Dendritic cell treated with granulocyte-macrophage colony-stimulating factor and Interleukin-4, amounts not matched to agents 40 ng/mL and 50 ng/mL, for 4 days (primary cell): ENCODE measurements at regions not wholly inside any gene's neighbourhood (a gene's known extent, or its start where the extent isn't known, plus 50 kb on each side); places are given as distances from the start of the nearest gene placed in this dataset.

Experiments used
- H3K27ac Mint-ChIP-seq: one replicate; pipeline ENCODE4 v1.8.0; 2022; ENCODE audit warnings: mild to moderate bottlenecking, mixed read lengths
- H3K27me3 Mint-ChIP-seq: one replicate; pipeline ENCODE4 v1.8.0; 2022; ENCODE audit warnings: mild to moderate bottlenecking, mixed read lengths
- H3K36me3 Mint-ChIP-seq: one replicate; pipeline ENCODE4 v1.8.0; 2022; ENCODE audit warnings: low read depth, mixed read lengths
- H3K4me1 Mint-ChIP-seq: one replicate; pipeline ENCODE4 v1.8.0; 2022; ENCODE audit warnings: low read depth, mixed read lengths
- H3K4me3 Mint-ChIP-seq: one replicate; pipeline ENCODE4 v1.8.0; 2022; ENCODE audit warnings: mild to moderate bottlenecking, moderate library complexity, mixed read lengths
- H3K9me3 Mint-ChIP-seq: one replicate; pipeline ENCODE4 v1.8.0; 2022; ENCODE audit warnings: mixed read lengths
- intact Hi-C: fragments of 100-400 bp; cut with micrococcal nuclease; formaldehyde crosslinking; loops from one replicate; pipeline ENCODE4 v1.15.0; 2022

DNA sequence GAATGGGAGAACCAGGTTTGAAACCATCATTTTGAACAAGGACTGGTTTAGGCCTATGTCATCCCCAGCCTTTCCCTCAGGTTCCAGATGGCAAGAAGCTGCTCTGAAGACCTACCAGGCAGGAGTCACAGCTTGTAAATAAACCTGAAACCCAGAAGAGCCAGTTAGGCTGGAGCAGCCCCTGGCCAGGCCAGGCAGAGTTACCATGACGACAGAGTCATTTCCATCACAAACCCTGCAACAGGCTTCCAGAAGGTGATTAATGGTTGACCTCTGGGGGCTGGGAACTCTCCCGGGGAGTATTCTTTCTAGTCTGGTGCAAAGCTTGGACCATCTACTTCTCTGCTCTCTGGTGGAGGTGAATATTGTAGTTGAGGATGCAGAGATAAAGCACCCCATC is 164.1 kb upstream of the NCAM1 start:
- peaks cover 6% of the 10 kb centered on the region for H3K4me1 Mint-ChIP-seq
- H3K27ac Mint-ChIP-seq, result no peak overlapping the region
- H3K36me3 Mint-ChIP-seq, result no peaks in the 10 kb centered on the region
- no peaks in the 10 kb centered on the region for H3K27me3 Mint-ChIP-seq
- no peak overlapping the region for H3K4me3 Mint-ChIP-seq
- no peaks in the 10 kb centered on the region for H3K9me3 Mint-ChIP-seq
- intact Hi-C loops, result no loop called here

DNA sequence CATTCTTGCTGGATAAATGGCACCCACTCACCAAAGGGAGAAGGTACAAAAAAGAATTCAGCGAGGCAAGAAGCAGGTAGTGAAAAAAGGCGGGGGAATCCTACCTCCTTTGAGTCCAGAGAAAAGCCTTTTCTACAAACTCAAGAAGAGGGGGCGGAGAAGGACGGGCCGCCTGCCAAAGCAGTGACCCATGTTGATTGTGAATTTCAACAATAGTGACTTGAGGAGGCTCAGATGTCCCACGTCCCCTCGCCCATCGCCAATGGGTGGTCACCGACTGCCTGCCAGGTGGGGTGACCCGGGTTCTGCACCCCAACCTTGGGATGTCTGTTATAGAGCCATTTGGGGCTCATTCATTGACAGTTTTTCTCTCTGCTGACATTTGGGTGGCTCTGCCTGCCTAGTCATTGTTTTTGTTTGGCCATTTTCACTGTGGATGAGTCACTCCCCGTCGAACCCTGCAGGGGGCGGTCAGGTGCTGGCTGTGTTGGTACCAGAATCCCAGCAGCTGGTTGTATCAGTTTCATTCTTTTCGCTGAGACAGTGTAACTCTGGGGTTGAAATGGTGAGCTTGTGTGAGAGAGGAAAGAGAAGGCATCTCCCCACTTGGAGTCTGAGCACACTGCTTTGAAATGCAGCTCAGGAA is 163.4 kb upstream of the NCAM1 start:
- Mint-ChIP-seq H3K36me3 (no peaks in the 10 kb centered on the region), H3K4me3 (no peak overlapping the region), H3K9me3 (no peaks in the 10 kb centered on the region), H3K4me1 (peaks cover 6% of the 10 kb centered on the region), H3K27me3 (no peaks in the 10 kb centered on the region), H3K27ac (no peak overlapping the region)
- intact Hi-C loops, result loop anchor here (2.0 kb wide), 1 partner anchor 491 kb away; no protein-coding TSS in a partner anchor

DNA sequence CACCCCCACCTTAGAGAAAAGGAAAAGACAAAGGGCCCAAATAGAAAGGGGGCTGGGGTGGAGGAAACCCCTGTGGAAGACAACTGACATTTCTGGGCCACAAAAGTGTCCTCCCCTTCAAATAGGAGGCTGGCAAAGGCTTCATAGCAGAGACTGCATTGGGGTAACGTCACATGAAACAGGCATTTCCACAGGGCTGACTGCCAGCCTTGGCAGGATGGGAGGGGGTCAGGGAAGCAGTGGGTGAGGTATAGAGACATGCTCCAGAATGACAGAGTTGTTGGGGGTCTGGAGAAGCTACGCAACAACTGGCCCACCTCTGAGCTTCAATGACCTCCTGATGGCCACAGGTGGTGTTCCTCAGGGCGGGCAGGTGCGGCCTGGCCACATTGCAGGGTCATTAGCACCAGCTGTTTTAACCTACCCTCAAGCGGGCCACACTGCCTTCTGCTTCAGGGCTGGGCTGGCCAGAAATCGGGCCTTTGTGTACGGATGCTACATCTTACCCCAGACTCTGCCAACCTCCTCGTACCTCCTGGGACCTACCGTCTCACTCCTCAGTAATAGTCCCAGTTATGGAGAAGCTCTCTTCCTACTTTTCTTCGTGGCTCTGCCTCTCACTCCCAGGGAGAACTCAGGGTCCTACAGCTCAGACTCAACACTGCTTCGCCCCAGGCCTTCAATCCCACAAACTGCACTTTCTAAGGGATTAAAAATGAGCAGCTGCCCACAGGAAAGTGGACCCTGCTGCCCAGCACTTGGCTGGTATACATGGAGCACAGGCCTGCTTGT is 160.0 kb upstream of the NCAM1 start:
- Mint-ChIP-seq H3K27me3 (no peaks in the 10 kb centered on the region), H3K36me3 (no peaks in the 10 kb centered on the region), H3K27ac (no peak overlapping the region), H3K4me3 (no peak overlapping the region), H3K4me1 (peaks cover 6% of the 10 kb centered on the region), H3K9me3 (no peaks in the 10 kb centered on the region)
- intact Hi-C loops, result no loop called here

DNA sequence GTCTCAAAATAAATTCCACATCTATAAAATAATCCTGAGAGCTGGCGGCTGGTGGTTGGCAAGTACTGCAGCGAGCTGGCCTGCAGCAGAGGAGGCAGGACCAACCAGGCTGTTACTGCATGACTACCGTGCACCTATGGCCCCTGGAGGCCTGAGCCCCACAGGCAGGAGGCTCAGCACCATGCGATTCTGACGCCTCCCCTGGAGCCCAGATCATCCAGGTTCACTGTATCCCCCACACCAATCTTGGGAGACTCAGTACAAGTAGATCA is 159.5 kb upstream of the NCAM1 start:
- H3K9me3 Mint-ChIP-seq, result no peaks in the 10 kb centered on the region
- no peaks in the 10 kb centered on the region for H3K27me3 Mint-ChIP-seq
- no peaks in the 10 kb centered on the region for H3K36me3 Mint-ChIP-seq
- no peak overlapping the region for H3K4me3 Mint-ChIP-seq
- H3K27ac Mint-ChIP-seq, result no peak overlapping the region
- peaks cover 6% of the 10 kb centered on the region for H3K4me1 Mint-ChIP-seq
- intact Hi-C loops, result no loop called here

DNA sequence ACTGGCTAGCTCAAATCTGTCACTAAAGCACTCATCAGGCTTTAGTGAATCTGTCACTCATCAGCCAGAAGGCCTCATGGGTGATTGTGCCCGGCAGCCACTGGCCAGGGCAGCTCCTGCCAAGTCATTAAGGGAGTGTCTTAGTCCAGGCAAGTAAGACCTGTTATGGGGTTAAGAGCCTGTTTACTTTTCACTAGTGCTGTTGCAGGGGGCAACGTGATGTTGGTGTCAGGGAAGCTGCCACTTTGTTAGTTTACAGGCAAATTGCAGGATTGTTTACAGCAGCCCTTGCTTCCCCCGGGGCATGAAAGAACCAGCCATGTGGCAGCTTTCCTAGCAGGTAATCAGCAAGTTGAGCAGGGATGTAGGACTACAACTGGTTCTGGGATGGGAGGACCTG is 155.6 kb upstream of the NCAM1 start:
- no peak overlapping the region for H3K27ac Mint-ChIP-seq
- H3K36me3 Mint-ChIP-seq, result no peaks in the 10 kb centered on the region
- no peak overlapping the region for H3K4me3 Mint-ChIP-seq
- intact Hi-C loops, result no loop called here
- H3K27me3 Mint-ChIP-seq, result no peaks in the 10 kb centered on the region
- H3K4me1 Mint-ChIP-seq, result no peaks in the 10 kb centered on the region
- H3K9me3 Mint-ChIP-seq, result no peaks in the 10 kb centered on the region

DNA sequence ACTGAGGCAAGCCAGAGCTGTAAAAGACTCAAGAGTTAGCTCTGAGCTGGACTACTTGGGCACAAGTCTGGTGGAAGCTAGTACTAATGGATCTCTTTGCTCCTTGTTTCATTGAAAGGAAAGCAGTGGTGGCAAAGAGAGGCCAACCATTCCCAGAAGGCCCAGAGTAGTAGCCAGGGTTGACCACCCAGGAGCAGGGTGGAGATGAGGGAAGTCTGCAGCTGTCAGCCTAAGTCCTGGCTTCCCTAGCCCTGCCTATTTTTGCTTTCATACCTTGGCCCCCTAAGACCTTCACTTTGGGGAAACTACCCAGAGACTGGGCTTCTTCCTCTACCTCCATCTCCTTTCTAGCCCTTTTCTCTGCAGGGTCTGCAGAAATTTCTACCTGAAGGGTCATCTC is 155.0 kb upstream of the NCAM1 start:
- no peak overlapping the region for H3K4me3 Mint-ChIP-seq
- no peaks in the 10 kb centered on the region for H3K36me3 Mint-ChIP-seq
- intact Hi-C loops, result no loop called here
- no peak overlapping the region for H3K27ac Mint-ChIP-seq
- no peaks in the 10 kb centered on the region for H3K27me3 Mint-ChIP-seq
- H3K4me1 Mint-ChIP-seq, result no peaks in the 10 kb centered on the region
- no peaks in the 10 kb centered on the region for H3K9me3 Mint-ChIP-seq

DNA sequence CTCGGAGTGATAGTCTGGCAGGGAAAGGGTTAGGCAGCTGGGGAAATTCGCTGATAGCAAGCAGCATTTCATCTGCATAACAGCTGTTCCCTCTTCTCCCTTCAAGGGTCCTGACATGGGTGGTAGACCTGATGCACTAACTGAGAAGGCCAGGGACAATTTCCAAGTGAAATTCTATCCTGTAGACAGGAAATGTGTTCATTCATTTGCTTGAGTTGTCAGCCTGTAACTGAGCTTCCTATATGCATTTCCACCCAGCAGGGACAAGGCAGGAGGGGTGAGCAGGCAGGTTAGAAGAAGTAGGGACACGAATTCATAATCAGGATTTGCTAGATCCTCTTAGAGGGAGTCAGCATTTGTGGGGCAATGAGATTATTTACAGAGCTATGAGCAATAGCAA is 154.3 kb upstream of the NCAM1 start:
- Mint-ChIP-seq H3K4me1 (no peaks in the 10 kb centered on the region), H3K36me3 (no peaks in the 10 kb centered on the region), H3K9me3 (no peaks in the 10 kb centered on the region), H3K27me3 (no peaks in the 10 kb centered on the region), H3K27ac (no peak overlapping the region), H3K4me3 (no peak overlapping the region)
- intact Hi-C loops, result no loop called here

DNA sequence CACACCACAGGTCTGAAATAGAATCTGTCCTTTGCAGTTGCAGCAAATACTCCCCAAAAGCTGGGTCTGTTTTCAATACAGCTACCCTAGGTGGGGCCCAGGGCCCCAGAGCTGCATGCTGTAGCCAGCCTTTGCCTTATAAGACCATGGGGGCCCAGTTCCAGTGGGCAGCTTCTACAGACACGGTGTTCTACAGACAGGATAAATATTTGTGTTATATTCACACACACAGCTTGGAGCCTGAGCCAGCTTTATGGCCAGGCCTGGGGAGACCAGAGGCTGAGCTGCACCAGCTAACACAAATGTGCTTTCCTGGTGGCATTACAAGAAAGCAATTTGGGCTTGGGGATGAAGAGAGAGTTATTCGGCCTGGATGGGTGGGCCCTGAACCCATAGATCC is 151.8 kb upstream of the NCAM1 start:
- Mint-ChIP-seq H3K4me3 (no peak overlapping the region), H3K27ac (no peak overlapping the region), H3K9me3 (no peaks in the 10 kb centered on the region), H3K27me3 (no peaks in the 10 kb centered on the region), H3K4me1 (no peaks in the 10 kb centered on the region), H3K36me3 (no peaks in the 10 kb centered on the region)
- intact Hi-C loops, result no loop called here

DNA sequence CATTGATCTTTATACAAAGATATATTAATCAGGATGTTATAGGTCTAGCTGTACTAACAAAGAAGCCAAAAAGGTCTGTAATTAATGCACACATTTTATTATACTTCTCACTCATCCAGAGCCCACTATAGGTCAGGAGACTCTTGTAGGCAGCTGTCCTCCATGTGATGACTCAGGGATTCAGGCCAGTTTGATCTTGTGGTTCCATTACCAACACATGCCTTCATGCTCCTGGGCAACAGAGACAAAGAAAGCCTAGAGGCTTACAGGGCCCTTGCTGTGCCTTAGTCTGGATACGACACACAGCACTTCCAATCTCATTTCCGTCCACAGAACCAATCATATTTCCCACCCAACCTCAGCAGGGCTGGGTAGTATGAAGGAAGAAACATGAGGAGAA is 150.3 kb upstream of the NCAM1 start:
- no peaks in the 10 kb centered on the region for H3K4me1 Mint-ChIP-seq
- intact Hi-C loops, result no loop called here
- H3K9me3 Mint-ChIP-seq, result no peaks in the 10 kb centered on the region
- no peak overlapping the region for H3K27ac Mint-ChIP-seq
- H3K36me3 Mint-ChIP-seq, result no peaks in the 10 kb centered on the region
- no peak overlapping the region for H3K4me3 Mint-ChIP-seq
- H3K27me3 Mint-ChIP-seq, result no peaks in the 10 kb centered on the region

DNA sequence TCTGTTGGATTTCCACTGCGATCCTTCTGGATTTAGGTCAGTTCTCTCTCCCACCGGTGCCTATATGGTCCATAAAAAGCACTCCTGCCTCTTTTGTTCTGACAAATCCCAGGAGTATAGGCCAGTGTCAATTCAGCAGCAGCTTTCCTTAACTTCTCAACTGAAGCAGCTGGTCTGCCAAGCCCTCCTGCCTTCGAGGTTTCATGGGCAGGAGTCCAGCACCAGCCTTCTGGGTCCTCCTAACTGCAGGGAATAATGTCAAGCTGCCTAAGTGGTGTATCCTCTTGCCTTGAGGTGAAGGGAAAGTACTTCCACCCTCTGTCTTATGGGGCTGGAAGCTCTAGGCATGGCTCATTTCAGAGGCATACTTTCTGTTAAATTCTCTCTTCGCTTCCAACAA is 149.4 kb upstream of the NCAM1 start:
- Mint-ChIP-seq H3K4me1 (no peaks in the 10 kb centered on the region), H3K27me3 (no peaks in the 10 kb centered on the region), H3K4me3 (no peak overlapping the region), H3K27ac (no peak overlapping the region), H3K36me3 (no peaks in the 10 kb centered on the region), H3K9me3 (no peaks in the 10 kb centered on the region)
- intact Hi-C loops, result no loop called here

DNA sequence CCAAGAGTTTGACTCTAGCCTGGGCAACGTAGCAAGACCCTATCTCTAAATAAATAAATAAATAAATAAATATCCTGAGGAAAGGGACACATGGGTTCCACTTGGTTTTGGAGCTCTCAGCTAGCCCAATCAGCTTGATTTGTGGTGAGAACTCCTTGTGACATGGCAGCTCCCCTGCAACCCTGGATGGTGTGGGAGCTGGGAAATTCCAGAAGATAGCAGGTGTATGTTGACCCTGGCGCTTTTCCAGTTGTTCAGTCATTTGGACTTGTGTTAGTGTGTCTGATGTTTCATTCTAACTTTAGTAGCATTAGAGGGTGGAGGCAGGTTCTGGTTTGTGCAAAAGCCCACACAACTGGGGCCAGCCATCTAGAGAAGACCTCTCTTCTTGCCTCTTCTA is 148.5 kb upstream of the NCAM1 start:
- no peaks in the 10 kb centered on the region for H3K36me3 Mint-ChIP-seq
- no peaks in the 10 kb centered on the region for H3K27me3 Mint-ChIP-seq
- intact Hi-C loops, result no loop called here

DNA sequence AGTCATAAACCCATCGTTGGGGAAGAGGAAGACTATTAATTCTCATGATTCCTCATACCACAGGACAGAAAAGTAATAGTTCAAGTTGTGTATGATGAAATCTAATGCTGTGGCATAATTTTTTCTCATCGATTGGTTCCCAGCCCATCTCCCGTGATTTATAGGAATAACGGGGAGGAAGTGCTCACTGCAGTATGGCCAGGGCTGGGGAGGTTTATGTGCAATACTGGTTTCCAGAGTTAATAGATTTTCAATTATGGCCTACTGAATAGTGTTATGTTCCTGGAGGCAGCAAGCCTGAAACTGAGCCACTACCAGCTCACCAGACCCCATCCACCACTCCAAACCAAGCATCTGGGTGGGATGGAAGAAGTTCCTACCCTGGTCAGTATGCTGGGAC is 147.1 kb upstream of the NCAM1 start:
- Mint-ChIP-seq H3K9me3 (no peaks in the 10 kb centered on the region), H3K4me3 (no peak overlapping the region), H3K4me1 (no peaks in the 10 kb centered on the region), H3K36me3 (no peaks in the 10 kb centered on the region), H3K27me3 (no peaks in the 10 kb centered on the region), H3K27ac (no peak overlapping the region)
- intact Hi-C loops, result no loop called here

More for the DNA sequence above, 148.5 kb upstream of the NCAM1 start:
- Mint-ChIP-seq H3K4me3 (no peak overlapping the region), H3K4me1 (no peaks in the 10 kb centered on the region), H3K27ac (no peak overlapping the region), H3K9me3 (no peaks in the 10 kb centered on the region)

DNA sequence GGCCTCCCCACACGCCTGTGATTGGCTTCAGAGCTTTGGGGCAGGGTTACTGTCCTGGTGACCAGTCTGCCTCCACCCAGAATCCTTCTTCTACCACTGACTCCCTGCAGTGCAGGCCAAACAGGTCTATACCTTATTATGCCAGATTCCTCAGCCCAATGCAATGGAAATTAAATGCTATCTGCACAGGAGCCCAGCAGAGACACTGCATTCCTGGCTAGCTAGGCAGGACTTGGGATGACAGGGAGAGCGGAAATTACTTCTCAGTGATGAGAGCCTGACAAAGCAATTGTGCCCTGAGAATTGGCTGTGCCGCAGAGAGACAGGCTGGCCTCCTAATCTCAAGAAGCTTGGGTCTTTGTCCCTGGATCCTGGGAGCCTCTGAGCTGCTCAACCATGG is 143.8 kb upstream of the NCAM1 start:
- no peaks in the 10 kb centered on the region for H3K27me3 Mint-ChIP-seq
- H3K36me3 Mint-ChIP-seq, result no peaks in the 10 kb centered on the region
- intact Hi-C loops, result no loop called here
- H3K27ac Mint-ChIP-seq, result no peak overlapping the region
- H3K4me3 Mint-ChIP-seq, result no peak overlapping the region
- no peaks in the 10 kb centered on the region for H3K9me3 Mint-ChIP-seq
- H3K4me1 Mint-ChIP-seq, result no peaks in the 10 kb centered on the region

DNA sequence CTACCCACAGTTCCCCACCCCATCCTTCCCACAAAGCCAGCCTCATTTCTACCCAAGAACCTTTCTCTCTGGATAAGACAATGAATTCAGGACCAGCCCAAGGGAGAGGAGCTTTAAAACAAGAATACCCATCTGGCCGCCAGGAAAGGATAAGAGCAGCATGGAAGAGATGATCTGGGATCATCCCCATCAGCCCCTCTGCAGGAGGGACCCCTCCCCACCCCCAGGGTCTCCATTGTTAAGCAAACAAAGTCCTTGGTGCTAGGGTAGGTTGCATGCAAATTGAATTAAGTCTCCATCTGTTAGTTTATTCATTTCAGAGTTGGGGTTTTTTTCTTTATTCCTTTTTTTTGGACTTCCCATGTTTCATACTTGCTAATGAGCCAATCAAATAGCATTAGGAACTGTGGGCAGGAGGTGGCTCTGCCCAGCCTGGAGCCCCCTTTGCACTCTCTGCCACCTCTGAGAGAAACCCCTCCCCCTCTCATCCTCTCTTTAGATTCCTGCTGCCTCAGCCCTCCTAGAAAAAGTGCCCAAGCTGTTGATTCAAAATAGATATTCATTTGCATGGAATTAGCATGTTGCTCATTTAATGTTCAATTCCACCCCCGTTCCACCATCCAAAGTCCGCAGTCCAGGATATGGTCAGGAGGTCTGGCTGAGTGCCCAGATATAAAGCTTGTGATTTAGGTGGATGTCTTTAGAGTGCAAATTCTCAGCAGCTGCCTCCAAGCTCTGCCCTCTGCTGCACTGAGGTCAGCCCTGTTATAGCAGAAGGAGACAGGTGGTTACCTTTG is 138.5 kb upstream of the NCAM1 start:
- intact Hi-C loops, result no loop called here
- H3K9me3 Mint-ChIP-seq, result no peaks in the 10 kb centered on the region
- H3K27ac Mint-ChIP-seq, result no peak overlapping the region
- H3K4me3 Mint-ChIP-seq, result no peak overlapping the region
- H3K4me1 Mint-ChIP-seq, result no peaks in the 10 kb centered on the region
- H3K36me3 Mint-ChIP-seq, result no peaks in the 10 kb centered on the region
- no peaks in the 10 kb centered on the region for H3K27me3 Mint-ChIP-seq
